ENCODE measurements at regions not wholly inside any gene's neighbourhood (a gene's known extent, or its start where the extent isn't known, plus 50 kb on each side); places are given as distances from the start of the nearest gene placed in this dataset.

DNA sequence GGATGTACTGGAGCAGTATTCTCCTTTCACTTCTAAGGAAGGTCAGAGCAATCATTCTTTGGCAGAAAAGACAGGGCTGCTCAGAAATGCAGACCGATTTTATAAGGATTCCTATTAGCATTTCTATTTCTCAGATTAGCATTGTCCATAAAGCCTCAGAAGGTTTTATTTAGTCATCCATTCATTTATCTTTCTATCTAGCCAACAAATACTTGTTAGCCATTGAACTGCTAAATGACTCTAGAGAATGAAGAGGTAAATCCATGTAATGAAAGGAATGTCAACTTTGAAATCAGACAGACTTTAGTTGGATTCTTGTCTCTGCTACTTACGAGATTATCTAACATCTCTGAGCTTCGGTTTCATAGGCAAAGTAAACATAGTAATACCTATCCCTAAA lies 165.2 kb downstream of the SLC25A46 start:
- TF ChIP-seq, protein P1, sequence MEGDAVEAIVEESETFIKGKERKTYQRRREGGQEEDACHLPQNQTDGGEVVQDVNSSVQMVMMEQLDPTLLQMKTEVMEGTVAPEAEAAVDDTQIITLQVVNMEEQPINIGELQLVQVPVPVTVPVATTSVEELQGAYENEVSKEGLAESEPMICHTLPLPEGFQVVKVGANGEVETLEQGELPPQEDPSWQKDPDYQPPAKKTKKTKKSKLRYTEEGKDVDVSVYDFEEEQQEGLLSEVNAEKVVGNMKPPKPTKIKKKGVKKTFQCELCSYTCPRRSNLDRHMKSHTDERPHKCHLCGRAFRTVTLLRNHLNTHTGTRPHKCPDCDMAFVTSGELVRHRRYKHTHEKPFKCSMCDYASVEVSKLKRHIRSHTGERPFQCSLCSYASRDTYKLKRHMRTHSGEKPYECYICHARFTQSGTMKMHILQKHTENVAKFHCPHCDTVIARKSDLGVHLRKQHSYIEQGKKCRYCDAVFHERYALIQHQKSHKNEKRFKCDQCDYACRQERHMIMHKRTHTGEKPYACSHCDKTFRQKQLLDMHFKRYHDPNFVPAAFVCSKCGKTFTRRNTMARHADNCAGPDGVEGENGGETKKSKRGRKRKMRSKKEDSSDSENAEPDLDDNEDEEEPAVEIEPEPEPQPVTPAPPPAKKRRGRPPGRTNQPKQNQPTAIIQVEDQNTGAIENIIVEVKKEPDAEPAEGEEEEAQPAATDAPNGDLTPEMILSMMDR (IDR thresholded peaks at IDR 0.05; ENCODE audit: low read depth, low read length) = no peak
- no peak for TF ChIP-seq EZH2phosphoT487 (IDR thresholded peaks at IDR 0.05; ENCODE audit: low read depth)
